Liver (tissue), 8 donors: ENCODE measurements at regions not wholly inside any gene's neighbourhood (a gene's known extent, or its start where the extent isn't known, plus 50 kb on each side); places are given as distances from the start of the nearest gene placed in this dataset.

Experiments
- DNase-seq: peaks from one replicate; pipeline ENCODE4 v3.0.0-alpha.2; 2017; ENCODE audit warnings: low spot score
- H3K27ac ChIP-seq, 2 donors: one replicate each; pipeline ENCODE4 v1.7.0; 2013; ENCODE audit warnings: inconsistent platforms in 2 of 2, low read length in 2 of 2, control low read depth in 1 of 2, low read depth in 1 of 2, mild to moderate bottlenecking in 1 of 2
- H3K27me3 ChIP-seq, 4 donors: one replicate each; pipeline versions ENCODE4 v1.6.1 to v1.7.0; 2013; ENCODE audit warnings: low read length in 3 of 4, inconsistent platforms in 1 of 4, mild to moderate bottlenecking in 1 of 4, moderate library complexity in 1 of 4; ENCODE audit not compliant: control insufficient read depth in 4 of 4, insufficient read depth in 4 of 4
- H3K36me3 ChIP-seq, 4 donors: one replicate each; pipeline versions ENCODE4 v1.6.1 to v1.7.0; 2013; ENCODE audit warnings: low read length in 3 of 4, mild to moderate bottlenecking in 3 of 4, low read depth in 1 of 4, moderate library complexity in 1 of 4; ENCODE audit not compliant: control insufficient read depth in 4 of 4, insufficient read depth in 3 of 4
- H3K4me1 ChIP-seq, 4 donors: one replicate each; pipeline versions ENCODE4 v1.6.1 to v1.7.0; 2013; ENCODE audit warnings: low read length in 3 of 4, mild to moderate bottlenecking in 3 of 4, moderate library complexity in 1 of 4; ENCODE audit not compliant: control insufficient read depth in 4 of 4, insufficient read depth in 4 of 4
- H3K4me3 ChIP-seq, 3 donors: one replicate each; pipeline versions ENCODE4 v1.6.1 to v1.7.0; 2013; ENCODE audit warnings: low read length in 3 of 3, control low read depth in 1 of 3, low read depth in 1 of 3, mild to moderate bottlenecking in 1 of 3
- H3K9ac ChIP-seq, 2 donors: one replicate each; pipeline ENCODE4 v1.7.0; 2013; ENCODE audit warnings: low read length in 2 of 2, mild to moderate bottlenecking in 2 of 2, moderate library complexity in 2 of 2, control low read depth in 1 of 2, low read depth in 1 of 2
- H3K9me3 ChIP-seq, 4 donors: one replicate each; pipeline versions ENCODE4 v1.6.1 to v1.7.0; 2013; ENCODE audit warnings: low read length in 3 of 4; ENCODE audit not compliant: control insufficient read depth in 4 of 4
- ATF3 ChIP-seq: IDR thresholded peaks from 2 replicates; pipeline ENCODE4 v1.6.1; 2016; ENCODE audit warnings: antibody characterized with exemption
- FOXA1 ChIP-seq: IDR thresholded peaks from 2 replicates; pipeline ENCODE4 v1.6.1; 2016; ENCODE audit warnings: antibody characterized with exemption
- FOXA2 ChIP-seq: IDR thresholded peaks from 2 replicates; pipeline ENCODE4 v1.6.1; 2016; ENCODE audit warnings: antibody characterized with exemption
- GABPA ChIP-seq, 2 donors: IDR thresholded peaks in 1 of 2; conservative IDR thresholded peaks in 1 of 2; 2 replicates each; pipeline ENCODE4 v1.6.1; 2016; ENCODE audit warnings: antibody characterized with exemption in 2 of 2, mild to moderate bottlenecking in 1 of 2, moderate library complexity in 1 of 2
- HNF4A ChIP-seq, 2 donors: conservative IDR thresholded peaks; 2 replicates each; pipeline ENCODE4 v1.6.1; 2016; ENCODE audit warnings: antibody characterized with exemption in 2 of 2, mild to moderate bottlenecking in 2 of 2
- HNF4G ChIP-seq: IDR thresholded peaks from 2 replicates; pipeline ENCODE4 v1.6.1; 2016; ENCODE audit warnings: antibody characterized with exemption
- JUND ChIP-seq, 2 donors: IDR thresholded peaks; 2 replicates each; pipeline ENCODE4 v1.6.1; 2016; ENCODE audit warnings: antibody characterized with exemption in 2 of 2
- NR2F2 ChIP-seq: IDR thresholded peaks from 2 replicates; pipeline ENCODE4 v1.6.1; 2016; ENCODE audit warnings: antibody characterized with exemption
- RAD21 ChIP-seq, 2 donors: IDR thresholded peaks; 2 replicates each; pipeline ENCODE4 v1.6.1; 2016; ENCODE audit warnings: antibody characterized with exemption in 2 of 2, mild to moderate bottlenecking in 2 of 2
- RXRA ChIP-seq, 2 donors: IDR thresholded peaks; 2 replicates each; pipeline ENCODE4 v1.6.1; 2017 to 2018; ENCODE audit warnings: antibody characterized with exemption in 2 of 2, mild to moderate bottlenecking in 1 of 2
- SP1 ChIP-seq: IDR thresholded peaks from 2 replicates; pipeline ENCODE4 v1.6.1; 2018; ENCODE audit warnings: antibody characterized with exemption, mild to moderate bottlenecking
- TAF1 ChIP-seq: conservative IDR thresholded peaks from 2 replicates; pipeline ENCODE4 v1.6.1; 2016; ENCODE audit warnings: antibody characterized with exemption, mild to moderate bottlenecking
- YY1 ChIP-seq: IDR thresholded peaks from 2 replicates; pipeline ENCODE4 v1.6.1; 2016; ENCODE audit warnings: antibody characterized with exemption, mild to moderate bottlenecking
- WGBS: extraction: QIAGEN DNeasy Blood & Tissue Kit; methylation state at CpG from one replicate; pipeline ENCODE4 v1.1.7; 2013; 5-methylcytosine and 5-hydroxymethylcytosine counted together
- TF ChIP-seq, protein P1 (sequence below): IDR thresholded peaks from 2 replicates; pipeline ENCODE4 v1.6.1; 2016; ENCODE audit warnings: antibody characterized with exemption
- TF ChIP-seq, protein P2 (sequence below): fragments of 150-350 bp; IDR thresholded peaks from 2 replicates; pipeline ENCODE4 v1.5.1; 2017; ENCODE audit warnings: improper control_type of control experiment, low read depth, low read length; ENCODE audit not compliant: missing input control
- TF ChIP-seq, protein P3 (sequence below): IDR thresholded peaks from 2 replicates; pipeline ENCODE4 v1.6.1; 2016; ENCODE audit warnings: antibody characterized with exemption
- donor health status: healthy.
- donor health status: healthy.
- donor health status: healthy.
- donor health status: healthy.
- donor health status: healthy.

GRCh38 chr9:91101611-91102168 lies 260.0 kb downstream of the AUH start:
- DNase-seq: no peak
- Histone ChIP-seq H3K4me1 (peaks cover 2 to 13% (median 8%) of the 10 kb centered on the region in 4 donors), H3K27me3 (no peaks in the 10 kb centered on the region), H3K9ac (no peak overlapping the region), H3K27ac (peak overlapping the region; percentile 32 to 79), H3K36me3 (no peaks in the 10 kb centered on the region), H3K9me3 (no peaks in the 10 kb centered on the region), H3K4me3 (no peak overlapping the region)
- TF ChIP-seq FOXA2 (no peak), HNF4G (no peak), FOXA1 (no peak), TAF1 (no peak), GABPA (IDR thresholded peaks at IDR 0.05 in 1 of 2, conservative IDR thresholded peaks at IDR 0.05 in 1 of 2) (no peak), ATF3 (no peak), RXRA (IDR thresholded peaks at IDR 0.05) (no peak), HNF4A (conservative IDR thresholded peaks at IDR 0.05) (no peak), YY1 (no peak), NR2F2 (no peak), RAD21 (IDR thresholded peaks at IDR 0.05) (no peak), JUND (IDR thresholded peaks at IDR 0.05) (no peak)
- TF ChIP-seq, protein P1, sequence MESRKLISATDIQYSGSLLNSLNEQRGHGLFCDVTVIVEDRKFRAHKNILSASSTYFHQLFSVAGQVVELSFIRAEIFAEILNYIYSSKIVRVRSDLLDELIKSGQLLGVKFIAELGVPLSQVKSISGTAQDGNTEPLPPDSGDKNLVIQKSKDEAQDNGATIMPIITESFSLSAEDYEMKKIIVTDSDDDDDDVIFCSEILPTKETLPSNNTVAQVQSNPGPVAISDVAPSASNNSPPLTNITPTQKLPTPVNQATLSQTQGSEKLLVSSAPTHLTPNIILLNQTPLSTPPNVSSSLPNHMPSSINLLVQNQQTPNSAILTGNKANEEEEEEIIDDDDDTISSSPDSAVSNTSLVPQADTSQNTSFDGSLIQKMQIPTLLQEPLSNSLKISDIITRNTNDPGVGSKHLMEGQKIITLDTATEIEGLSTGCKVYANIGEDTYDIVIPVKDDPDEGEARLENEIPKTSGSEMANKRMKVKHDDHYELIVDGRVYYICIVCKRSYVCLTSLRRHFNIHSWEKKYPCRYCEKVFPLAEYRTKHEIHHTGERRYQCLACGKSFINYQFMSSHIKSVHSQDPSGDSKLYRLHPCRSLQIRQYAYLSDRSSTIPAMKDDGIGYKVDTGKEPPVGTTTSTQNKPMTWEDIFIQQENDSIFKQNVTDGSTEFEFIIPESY: no peak
- TF ChIP-seq, protein P2, sequence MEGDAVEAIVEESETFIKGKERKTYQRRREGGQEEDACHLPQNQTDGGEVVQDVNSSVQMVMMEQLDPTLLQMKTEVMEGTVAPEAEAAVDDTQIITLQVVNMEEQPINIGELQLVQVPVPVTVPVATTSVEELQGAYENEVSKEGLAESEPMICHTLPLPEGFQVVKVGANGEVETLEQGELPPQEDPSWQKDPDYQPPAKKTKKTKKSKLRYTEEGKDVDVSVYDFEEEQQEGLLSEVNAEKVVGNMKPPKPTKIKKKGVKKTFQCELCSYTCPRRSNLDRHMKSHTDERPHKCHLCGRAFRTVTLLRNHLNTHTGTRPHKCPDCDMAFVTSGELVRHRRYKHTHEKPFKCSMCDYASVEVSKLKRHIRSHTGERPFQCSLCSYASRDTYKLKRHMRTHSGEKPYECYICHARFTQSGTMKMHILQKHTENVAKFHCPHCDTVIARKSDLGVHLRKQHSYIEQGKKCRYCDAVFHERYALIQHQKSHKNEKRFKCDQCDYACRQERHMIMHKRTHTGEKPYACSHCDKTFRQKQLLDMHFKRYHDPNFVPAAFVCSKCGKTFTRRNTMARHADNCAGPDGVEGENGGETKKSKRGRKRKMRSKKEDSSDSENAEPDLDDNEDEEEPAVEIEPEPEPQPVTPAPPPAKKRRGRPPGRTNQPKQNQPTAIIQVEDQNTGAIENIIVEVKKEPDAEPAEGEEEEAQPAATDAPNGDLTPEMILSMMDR: no peak
- TF ChIP-seq, protein P3, sequence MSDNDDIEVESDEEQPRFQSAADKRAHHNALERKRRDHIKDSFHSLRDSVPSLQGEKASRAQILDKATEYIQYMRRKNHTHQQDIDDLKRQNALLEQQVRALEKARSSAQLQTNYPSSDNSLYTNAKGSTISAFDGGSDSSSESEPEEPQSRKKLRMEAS: no peak
- 77% methylated on average over 7 of the region's 7 CpGs for WGBS

- Histone ChIP-seq H3K27me3 (no peaks in the 10 kb centered on the region), H3K4me3 (no peak overlapping the region), H3K36me3 (no peaks in the 10 kb centered on the region), H3K4me1 (peaks cover 2 to 13% (median 8%) of the 10 kb centered on the region in 4 donors), H3K9ac (no peak overlapping the region), H3K27ac (no peak overlapping the region), H3K9me3 (no peaks in the 10 kb centered on the region)
- no peak for TF ChIP-seq YY1
- TF ChIP-seq JUND (IDR thresholded peaks at IDR 0.05): no peak
- TF ChIP-seq HNF4G: no peak
- TF ChIP-seq FOXA1: no peak
- TF ChIP-seq HNF4A (conservative IDR thresholded peaks at IDR 0.05): no peak
- TF ChIP-seq, protein P2: no peak
- TF ChIP-seq NR2F2: no peak
- TF ChIP-seq RXRA (IDR thresholded peaks at IDR 0.05): no peak
- no peak for TF ChIP-seq ATF3
- no peak for TF ChIP-seq TAF1
- TF ChIP-seq, protein P3: no peak
- TF ChIP-seq, protein P1: no peak
- TF ChIP-seq SP1: no peak
- no peak for DNase-seq
Observed at GRCh38 chr9:91102269-91102668, 259.4 kb downstream of the AUH start.
